ENCODE measurements at regions not wholly inside any gene's neighbourhood (a gene's known extent, or its start where the extent isn't known, plus 50 kb on each side); places are given as distances from the start of the nearest gene placed in this dataset.

GRCh38 chr10:10901906-10902305 is 115.8 kb upstream of the CELF2 start:
- 60% methylated on average over 3 of the region's 3 CpGs for WGBS
- H3K4me3 ChIP-seq (ENCODE audit: low read length in 2 of 2): no peak overlapping the region
- H3K27me3 ChIP-seq (ENCODE audit: control insufficient read depth in 2 of 2, insufficient read depth in 1 of 2, low read length in 1 of 2): no peaks in the 10 kb centered on the region
- H3K4me1 ChIP-seq (ENCODE audit: control insufficient read depth in 2 of 2, insufficient read depth in 2 of 2, low read length in 2 of 2): no peaks in the 10 kb centered on the region
- no peak overlapping the region for H3K27ac ChIP-seq (ENCODE audit: low read depth in 1 of 2, low read length in 1 of 2)
- no peak for DNase-seq (ENCODE audit: low read depth in 6 of 9, low spot score in 9 of 9)
- no peaks in the 10 kb centered on the region for H3K9me3 ChIP-seq (ENCODE audit: control insufficient read depth in 2 of 2, insufficient read depth in 1 of 2, low read length in 1 of 2)
- no peaks in the 10 kb centered on the region for H3K36me3 ChIP-seq (ENCODE audit: control insufficient read depth in 2 of 2, insufficient read depth in 2 of 2, low read length in 1 of 2)

- no peaks in the 10 kb centered on the region for H3K9me3 ChIP-seq (ENCODE audit: control insufficient read depth in 2 of 2, insufficient read depth in 1 of 2, low read length in 1 of 2)
- H3K27me3 ChIP-seq (ENCODE audit: control insufficient read depth in 2 of 2, insufficient read depth in 1 of 2, low read length in 1 of 2): no peaks in the 10 kb centered on the region
- no peak overlapping the region for H3K27ac ChIP-seq (ENCODE audit: low read depth in 1 of 2, low read length in 1 of 2)
- 97% methylated on average over 2 of the region's 2 CpGs for WGBS
- H3K4me3 ChIP-seq (ENCODE audit: low read length in 2 of 2): no peak overlapping the region
- no peak for DNase-seq (ENCODE audit: low read depth in 6 of 9, low spot score in 9 of 9)
- H3K36me3 ChIP-seq (ENCODE audit: control insufficient read depth in 2 of 2, insufficient read depth in 2 of 2, low read length in 1 of 2): no peaks in the 10 kb centered on the region
- H3K4me1 ChIP-seq (ENCODE audit: control insufficient read depth in 2 of 2, insufficient read depth in 2 of 2, low read length in 2 of 2): no peaks in the 10 kb centered on the region
Measured at GRCh38 chr10:10902951-10903350, 114.7 kb upstream of the CELF2 start.

GRCh38 chr10:10903620-10904019 is 114.1 kb upstream of the CELF2 start:
- H3K36me3 ChIP-seq (ENCODE audit: control insufficient read depth in 2 of 2, insufficient read depth in 2 of 2, low read length in 1 of 2): no peaks in the 10 kb centered on the region
- H3K27me3 ChIP-seq (ENCODE audit: control insufficient read depth in 2 of 2, insufficient read depth in 1 of 2, low read length in 1 of 2): no peaks in the 10 kb centered on the region
- no peak overlapping the region for H3K4me3 ChIP-seq (ENCODE audit: low read length in 2 of 2)
- H3K27ac ChIP-seq (ENCODE audit: low read depth in 1 of 2, low read length in 1 of 2): no peak overlapping the region
- no peak for DNase-seq (ENCODE audit: low read depth in 6 of 9, low spot score in 9 of 9)
- WGBS: 93% methylated on average over 2 of the region's 2 CpGs
- H3K4me1 ChIP-seq (ENCODE audit: control insufficient read depth in 2 of 2, insufficient read depth in 2 of 2, low read length in 2 of 2): no peaks in the 10 kb centered on the region
- no peaks in the 10 kb centered on the region for H3K9me3 ChIP-seq (ENCODE audit: control insufficient read depth in 2 of 2, insufficient read depth in 1 of 2, low read length in 1 of 2)

GRCh38 chr10:10910634-10911033 is 107.0 kb upstream of the CELF2 start:
- DNase-seq (ENCODE audit: low read depth in 6 of 9, low spot score in 9 of 9): no peak
- peak overlapping the region; percentile 33 to 62 for H3K27ac ChIP-seq (ENCODE audit: low read depth in 1 of 2, low read length in 1 of 2)
- peaks cover 0 to 9% of the 10 kb centered on the region in 2 donors for H3K4me1 ChIP-seq (ENCODE audit: control insufficient read depth in 2 of 2, insufficient read depth in 2 of 2, low read length in 2 of 2)
- no peaks in the 10 kb centered on the region for H3K9me3 ChIP-seq (ENCODE audit: control insufficient read depth in 2 of 2, insufficient read depth in 1 of 2, low read length in 1 of 2)
- WGBS: 92% methylated on average over 7 of the region's 7 CpGs
- no peak overlapping the region for H3K4me3 ChIP-seq (ENCODE audit: low read length in 2 of 2)
- H3K36me3 ChIP-seq (ENCODE audit: control insufficient read depth in 2 of 2, insufficient read depth in 2 of 2, low read length in 1 of 2): no peaks in the 10 kb centered on the region
- peaks cover 0 to 3% of the 10 kb centered on the region in 2 donors for H3K27me3 ChIP-seq (ENCODE audit: control insufficient read depth in 2 of 2, insufficient read depth in 1 of 2, low read length in 1 of 2)

GRCh38 chr10:10911035-10911434 is 106.6 kb upstream of the CELF2 start:
- Histone ChIP-seq H3K9me3 (ENCODE audit: control insufficient read depth in 2 of 2, insufficient read depth in 1 of 2, low read length in 1 of 2) (no peaks in the 10 kb centered on the region), H3K4me1 (ENCODE audit: control insufficient read depth in 2 of 2, insufficient read depth in 2 of 2, low read length in 2 of 2) (peaks cover 0 to 9% of the 10 kb centered on the region in 2 donors), H3K4me3 (ENCODE audit: low read length in 2 of 2) (no peak overlapping the region), H3K27me3 (ENCODE audit: control insufficient read depth in 2 of 2, insufficient read depth in 1 of 2, low read length in 1 of 2) (peaks cover 0 to 3% of the 10 kb centered on the region in 2 donors), H3K36me3 (ENCODE audit: control insufficient read depth in 2 of 2, insufficient read depth in 2 of 2, low read length in 1 of 2) (no peaks in the 10 kb centered on the region), H3K27ac (ENCODE audit: low read depth in 1 of 2, low read length in 1 of 2) (peak overlapping the region; percentile 33 to 62)
- 96% methylated on average over 5 of the region's 5 CpGs for WGBS
- no peak for DNase-seq (ENCODE audit: low read depth in 6 of 9, low spot score in 9 of 9)

GRCh38 chr10:10911471-10911921 is 106.2 kb upstream of the CELF2 start:
- Histone ChIP-seq H3K4me3 (ENCODE audit: low read length in 2 of 2) (no peak overlapping the region), H3K27ac (ENCODE audit: low read depth in 1 of 2, low read length in 1 of 2) (peak overlapping the region in 1 of 2 donors; percentile 33)

GRCh38 chr10:10914144-10914543 is 103.5 kb upstream of the CELF2 start:
- 39% methylated on average over 4 of the region's 4 CpGs for WGBS
- no peak overlapping the region for H3K27ac ChIP-seq (ENCODE audit: low read depth in 1 of 2, low read length in 1 of 2)
- H3K9me3 ChIP-seq (ENCODE audit: control insufficient read depth in 2 of 2, insufficient read depth in 1 of 2, low read length in 1 of 2): no peaks in the 10 kb centered on the region
- peaks cover 0 to 9% of the 10 kb centered on the region in 2 donors for H3K4me1 ChIP-seq (ENCODE audit: control insufficient read depth in 2 of 2, insufficient read depth in 2 of 2, low read length in 2 of 2)
- H3K27me3 ChIP-seq (ENCODE audit: control insufficient read depth in 2 of 2, insufficient read depth in 1 of 2, low read length in 1 of 2): peaks cover 0 to 8% of the 10 kb centered on the region in 2 donors
- DNase-seq (ENCODE audit: low read depth in 6 of 9, low spot score in 9 of 9): no peak
- no peak overlapping the region for H3K4me3 ChIP-seq (ENCODE audit: low read length in 2 of 2)
- H3K36me3 ChIP-seq (ENCODE audit: control insufficient read depth in 2 of 2, insufficient read depth in 2 of 2, low read length in 1 of 2): no peaks in the 10 kb centered on the region

More at GRCh38 chr10:10911471-10911921, 106.2 kb upstream of the CELF2 start:
- WGBS: 92% methylated on average over 17 of the region's 17 CpGs
- peaks cover 0 to 9% of the 10 kb centered on the region in 2 donors for H3K4me1 ChIP-seq (ENCODE audit: control insufficient read depth in 2 of 2, insufficient read depth in 2 of 2, low read length in 2 of 2)
- H3K27me3 ChIP-seq (ENCODE audit: control insufficient read depth in 2 of 2, insufficient read depth in 1 of 2, low read length in 1 of 2): peaks cover 0 to 3% of the 10 kb centered on the region in 2 donors
- no peaks in the 10 kb centered on the region for H3K36me3 ChIP-seq (ENCODE audit: control insufficient read depth in 2 of 2, insufficient read depth in 2 of 2, low read length in 1 of 2)
- peak in 2 of 9 donors; percentile 3 to 13 for DNase-seq (ENCODE audit: low read depth in 6 of 9, low spot score in 9 of 9)
- no peaks in the 10 kb centered on the region for H3K9me3 ChIP-seq (ENCODE audit: control insufficient read depth in 2 of 2, insufficient read depth in 1 of 2, low read length in 1 of 2)

GRCh38 chr10:10915215-10915614 is 102.5 kb upstream of the CELF2 start:
- H3K4me3 ChIP-seq (ENCODE audit: low read length in 2 of 2): no peak overlapping the region
- peak in 7 of 9 donors; percentile 6 to 64 (median 19) for DNase-seq (ENCODE audit: low read depth in 6 of 9, low spot score in 9 of 9)
- H3K27ac ChIP-seq (ENCODE audit: low read depth in 1 of 2, low read length in 1 of 2): no peak overlapping the region
- H3K4me1 ChIP-seq (ENCODE audit: control insufficient read depth in 2 of 2, insufficient read depth in 2 of 2, low read length in 2 of 2): peaks cover 0 to 9% of the 10 kb centered on the region in 2 donors
- no peaks in the 10 kb centered on the region for H3K9me3 ChIP-seq (ENCODE audit: control insufficient read depth in 2 of 2, insufficient read depth in 1 of 2, low read length in 1 of 2)
- H3K36me3 ChIP-seq (ENCODE audit: control insufficient read depth in 2 of 2, insufficient read depth in 2 of 2, low read length in 1 of 2): no peaks in the 10 kb centered on the region
- H3K27me3 ChIP-seq (ENCODE audit: control insufficient read depth in 2 of 2, insufficient read depth in 1 of 2, low read length in 1 of 2): peaks cover 0 to 8% of the 10 kb centered on the region in 2 donors

GRCh38 chr10:10917031-10917430 is 100.6 kb upstream of the CELF2 start:
- Histone ChIP-seq H3K36me3 (ENCODE audit: control insufficient read depth in 2 of 2, insufficient read depth in 2 of 2, low read length in 1 of 2) (no peaks in the 10 kb centered on the region), H3K27ac (ENCODE audit: low read depth in 1 of 2, low read length in 1 of 2) (no peak overlapping the region), H3K27me3 (ENCODE audit: control insufficient read depth in 2 of 2, insufficient read depth in 1 of 2, low read length in 1 of 2) (peaks cover 0 to 5% of the 10 kb centered on the region in 2 donors), H3K4me1 (ENCODE audit: control insufficient read depth in 2 of 2, insufficient read depth in 2 of 2, low read length in 2 of 2) (peaks cover 0 to 9% of the 10 kb centered on the region in 2 donors), H3K4me3 (ENCODE audit: low read length in 2 of 2) (no peak overlapping the region), H3K9me3 (ENCODE audit: control insufficient read depth in 2 of 2, insufficient read depth in 1 of 2, low read length in 1 of 2) (no peaks in the 10 kb centered on the region)
- no peak for DNase-seq (ENCODE audit: low read depth in 6 of 9, low spot score in 9 of 9)
- WGBS: 95% methylated on average over 1 of the region's 1 CpG
